ENCODE measurements at regions not wholly inside any gene's neighbourhood (a gene's known extent, or its start where the extent isn't known, plus 50 kb on each side); places are given as distances from the start of the nearest gene placed in this dataset.

DNA sequence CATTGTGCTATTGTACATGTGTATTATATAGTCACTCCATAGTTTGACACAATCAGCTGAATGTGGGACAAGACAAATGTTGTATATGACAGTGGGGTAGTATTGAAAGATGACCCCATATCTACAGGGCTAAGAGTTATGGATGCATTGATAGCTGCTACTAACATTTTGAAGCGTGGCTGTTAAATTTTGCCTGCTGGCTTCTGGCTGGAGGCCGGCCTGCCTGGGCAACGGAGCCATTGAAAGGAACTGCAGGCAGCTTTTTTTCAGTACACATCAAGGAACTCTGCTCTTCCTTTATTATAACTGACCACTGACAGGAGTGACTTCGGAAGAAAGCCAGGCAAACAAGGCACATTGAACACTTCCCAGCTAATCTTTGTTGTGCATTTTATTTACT, 76.1 kb upstream of the TMEM33 start:
- Histone ChIP-seq H2BK12ac (ENCODE audit: low read length) (no peak overlapping the region), H3K27ac (ENCODE audit: low read depth, low read length) (no peak overlapping the region), H4K8ac (ENCODE audit: low read depth, low read length) (no peak overlapping the region), H4K12ac (ENCODE audit: low read depth, low read length) (no peak overlapping the region), H3K18ac (ENCODE audit: low read length) (no peak overlapping the region), H2BK120ac (ENCODE audit: insufficient read depth, low read length, poor library complexity) (no peak overlapping the region), H3K9me3 (ENCODE audit: insufficient read depth, low read depth, low read length) (no peaks in the 10 kb centered on the region), H3K79me1 (ENCODE audit: low read length) (no peaks in the 10 kb centered on the region), H2AK5ac (ENCODE audit: low read length) (no peak overlapping the region), H3K4me3 (ENCODE audit: low read depth, low read length) (no peak overlapping the region), H2AFZ (ENCODE audit: insufficient read depth, low read length, poor library complexity) (no peak overlapping the region), H3K4me2 (ENCODE audit: low read length) (no peak overlapping the region), H3K4me1 (ENCODE audit: control insufficient read depth in 1 of 2, insufficient read depth in 2 of 2, low read length in 2 of 2) (no peaks in the 10 kb centered on the region), H4K91ac (ENCODE audit: low read depth, low read length) (no peak overlapping the region), H3K4ac (ENCODE audit: low read depth, low read length) (no peak overlapping the region), H3K27me3 (ENCODE audit: insufficient read depth, low read length) (peaks cover 3% of the 10 kb centered on the region), H3K14ac (ENCODE audit: low read length) (no peak overlapping the region), H3K79me2 (ENCODE audit: control insufficient read depth, insufficient read depth, low read length, poor library complexity) (no peaks in the 10 kb centered on the region), H3K23ac (ENCODE audit: low read length) (no peak overlapping the region), H3K9ac (ENCODE audit: low read length) (no peak overlapping the region), H3K36me3 (ENCODE audit: control insufficient read depth in 1 of 2, insufficient read depth in 2 of 2, low read length in 2 of 2) (no peaks in the 10 kb centered on the region), H2BK5ac (ENCODE audit: low read depth, low read length, poor library complexity) (no peak overlapping the region)
- no CpG with 5 or more reads among the region's 4 CpGs for WGBS (ENCODE audit: extremely low coverage, insufficient coverage, insufficient read length)
- no peak for DNase-seq

DNA sequence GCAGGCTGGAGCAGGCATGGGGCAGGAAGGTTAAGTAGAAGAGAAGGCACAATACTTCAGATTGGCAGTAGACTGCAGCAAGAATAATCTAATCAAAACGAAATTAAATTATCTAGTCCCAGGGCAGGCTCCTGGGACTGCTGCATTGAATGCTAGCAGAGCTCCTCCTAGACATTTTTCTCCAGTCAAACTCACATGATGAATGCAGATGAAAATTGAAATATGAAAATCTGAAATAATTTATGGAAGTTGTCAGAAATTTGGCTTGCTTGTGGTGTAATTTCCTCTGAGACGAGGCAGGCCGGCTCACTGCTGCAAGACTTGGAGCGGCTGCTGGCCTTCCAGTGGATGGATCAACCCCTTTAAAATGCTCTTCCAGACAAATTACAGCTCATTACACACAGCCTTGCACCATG, 78.0 kb upstream of the TMEM33 start:
- Histone ChIP-seq H3K79me2 (ENCODE audit: control insufficient read depth, insufficient read depth, low read length, poor library complexity) (no peaks in the 10 kb centered on the region), H3K4ac (ENCODE audit: low read depth, low read length) (no peak overlapping the region), H3K79me1 (ENCODE audit: low read length) (no peaks in the 10 kb centered on the region), H3K23ac (ENCODE audit: low read length) (no peak overlapping the region), H4K8ac (ENCODE audit: low read depth, low read length) (no peak overlapping the region), H3K4me3 (ENCODE audit: low read depth, low read length) (no peak overlapping the region), H3K36me3 (ENCODE audit: control insufficient read depth in 1 of 2, insufficient read depth in 2 of 2, low read length in 2 of 2) (no peaks in the 10 kb centered on the region), H3K27me3 (ENCODE audit: insufficient read depth, low read length) (no peaks in the 10 kb centered on the region), H2BK5ac (ENCODE audit: low read depth, low read length, poor library complexity) (no peak overlapping the region), H3K9ac (ENCODE audit: low read length) (no peak overlapping the region), H3K4me2 (ENCODE audit: low read length) (no peak overlapping the region), H3K9me3 (ENCODE audit: insufficient read depth, low read depth, low read length) (no peaks in the 10 kb centered on the region), H4K91ac (ENCODE audit: low read depth, low read length) (no peak overlapping the region), H3K27ac (ENCODE audit: low read depth, low read length) (no peak overlapping the region), H2AK5ac (ENCODE audit: low read length) (no peak overlapping the region), H4K12ac (ENCODE audit: low read depth, low read length) (no peak overlapping the region), H2BK12ac (ENCODE audit: low read length) (no peak overlapping the region), H3K18ac (ENCODE audit: low read length) (no peak overlapping the region), H3K4me1 (ENCODE audit: control insufficient read depth in 1 of 2, insufficient read depth in 2 of 2, low read length in 2 of 2) (no peaks in the 10 kb centered on the region), H2BK120ac (ENCODE audit: insufficient read depth, low read length, poor library complexity) (no peak overlapping the region), H3K14ac (ENCODE audit: low read length) (no peak overlapping the region), H2AFZ (ENCODE audit: insufficient read depth, low read length, poor library complexity) (no peak overlapping the region)
- DNase-seq, result peak; percentile 7 to 50
- WGBS (ENCODE audit: extremely low coverage, insufficient coverage, insufficient read length), result no CpG with 5 or more reads among the region's 4 CpGs

DNA sequence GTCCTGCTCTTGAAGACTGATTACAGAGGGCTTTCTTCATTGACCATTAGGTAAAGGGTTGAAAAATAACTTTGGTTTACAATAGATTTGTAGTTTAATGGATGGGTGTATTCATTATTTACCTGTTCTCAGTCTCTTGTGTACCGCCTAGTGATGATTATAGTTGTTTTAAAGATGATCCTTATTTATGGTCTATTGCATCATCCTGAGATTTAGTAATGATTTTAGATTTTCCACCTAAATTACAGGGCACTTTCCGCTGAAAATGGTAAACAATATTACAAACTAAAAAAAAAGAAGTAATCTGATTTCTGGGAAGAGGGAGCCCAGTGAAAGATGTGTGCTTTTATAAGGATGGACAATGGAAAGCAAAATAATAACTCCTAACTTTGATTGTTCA, 78.4 kb upstream of the TMEM33 start:
- H3K18ac ChIP-seq (ENCODE audit: low read length), result no peak overlapping the region
- no peak overlapping the region for H2BK12ac ChIP-seq (ENCODE audit: low read length)
- H2BK5ac ChIP-seq (ENCODE audit: low read depth, low read length, poor library complexity), result no peak overlapping the region
- no CpG with 5 or more reads among the region's 2 CpGs for WGBS (ENCODE audit: extremely low coverage, insufficient coverage, insufficient read length)
- no peaks in the 10 kb centered on the region for H3K4me1 ChIP-seq (ENCODE audit: control insufficient read depth in 1 of 2, insufficient read depth in 2 of 2, low read length in 2 of 2)
- no peak overlapping the region for H3K4ac ChIP-seq (ENCODE audit: low read depth, low read length)
- H3K36me3 ChIP-seq (ENCODE audit: control insufficient read depth in 1 of 2, insufficient read depth in 2 of 2, low read length in 2 of 2), result no peaks in the 10 kb centered on the region
- H3K9ac ChIP-seq (ENCODE audit: low read length), result no peak overlapping the region
- H4K8ac ChIP-seq (ENCODE audit: low read depth, low read length), result no peak overlapping the region
- H3K9me3 ChIP-seq (ENCODE audit: insufficient read depth, low read depth, low read length), result no peaks in the 10 kb centered on the region
- H4K91ac ChIP-seq (ENCODE audit: low read depth, low read length), result no peak overlapping the region
- no peak overlapping the region for H4K12ac ChIP-seq (ENCODE audit: low read depth, low read length)
- no peaks in the 10 kb centered on the region for H3K79me2 ChIP-seq (ENCODE audit: control insufficient read depth, insufficient read depth, low read length, poor library complexity)
- H3K4me3 ChIP-seq (ENCODE audit: low read depth, low read length), result no peak overlapping the region
- H3K4me2 ChIP-seq (ENCODE audit: low read length), result no peak overlapping the region
- H2BK120ac ChIP-seq (ENCODE audit: insufficient read depth, low read length, poor library complexity), result no peak overlapping the region
- no peak overlapping the region for H3K14ac ChIP-seq (ENCODE audit: low read length)
- no peaks in the 10 kb centered on the region for H3K79me1 ChIP-seq (ENCODE audit: low read length)
- H3K27me3 ChIP-seq (ENCODE audit: insufficient read depth, low read length), result no peaks in the 10 kb centered on the region
- H3K23ac ChIP-seq (ENCODE audit: low read length), result no peak overlapping the region
- no peak overlapping the region for H2AK5ac ChIP-seq (ENCODE audit: low read length)
- no peak for DNase-seq
- no peak overlapping the region for H2AFZ ChIP-seq (ENCODE audit: insufficient read depth, low read length, poor library complexity)
- no peak overlapping the region for H3K27ac ChIP-seq (ENCODE audit: low read depth, low read length)

- Histone ChIP-seq H3K18ac (ENCODE audit: low read length) (no peak overlapping the region), H3K79me2 (ENCODE audit: control insufficient read depth, insufficient read depth, low read length, poor library complexity) (no peaks in the 10 kb centered on the region), H4K8ac (ENCODE audit: low read depth, low read length) (no peak overlapping the region), H3K79me1 (ENCODE audit: low read length) (no peaks in the 10 kb centered on the region), H3K4ac (ENCODE audit: low read depth, low read length) (no peak overlapping the region), H3K4me2 (ENCODE audit: low read length) (no peak overlapping the region), H3K27ac (ENCODE audit: low read depth, low read length) (no peak overlapping the region), H3K9me3 (ENCODE audit: insufficient read depth, low read depth, low read length) (no peaks in the 10 kb centered on the region), H3K14ac (ENCODE audit: low read length) (no peak overlapping the region), H4K91ac (ENCODE audit: low read depth, low read length) (no peak overlapping the region), H3K27me3 (ENCODE audit: insufficient read depth, low read length) (peaks cover 2% of the 10 kb centered on the region), H2BK120ac (ENCODE audit: insufficient read depth, low read length, poor library complexity) (no peak overlapping the region), H3K36me3 (ENCODE audit: control insufficient read depth in 1 of 2, insufficient read depth in 2 of 2, low read length in 2 of 2) (no peaks in the 10 kb centered on the region), H2BK5ac (ENCODE audit: low read depth, low read length, poor library complexity) (no peak overlapping the region), H3K23ac (ENCODE audit: low read length) (no peak overlapping the region), H2AFZ (ENCODE audit: insufficient read depth, low read length, poor library complexity) (no peak overlapping the region), H4K12ac (ENCODE audit: low read depth, low read length) (no peak overlapping the region), H2BK12ac (ENCODE audit: low read length) (no peak overlapping the region), H3K4me1 (ENCODE audit: control insufficient read depth in 1 of 2, insufficient read depth in 2 of 2, low read length in 2 of 2) (no peaks in the 10 kb centered on the region), H3K4me3 (ENCODE audit: low read depth, low read length) (no peak overlapping the region), H3K9ac (ENCODE audit: low read length) (no peak overlapping the region), H2AK5ac (ENCODE audit: low read length) (no peak overlapping the region)
- WGBS (ENCODE audit: extremely low coverage, insufficient coverage, insufficient read length), result no CpG with 5 or more reads among the region's 2 CpGs
- DNase-seq, result no peak
These were observed 81.3 kb upstream of the TMEM33 start for GRCh38 chr4:41853973-41854372.
